ENCODE measurements at regions not wholly inside any gene's neighbourhood (a gene's known extent, or its start where the extent isn't known, plus 50 kb on each side); places are given as distances from the start of the nearest gene placed in this dataset.

GRCh38 chr11:129292092-129292491 lies 83.6 kb upstream of the BARX2 start:
- TF ChIP-seq CTCF (IDR thresholded peaks at IDR 0.05): no peak
- TF ChIP-seq POLR2AphosphoS5 (IDR thresholded peaks at IDR 0.05; ENCODE audit: low read depth, low read length): no peak
- no peak for TF ChIP-seq SIN3A (IDR thresholded peaks at IDR 0.05; ENCODE audit: borderline replicate concordance, insufficient read depth, low read depth, low read length)
- TF ChIP-seq REST (IDR thresholded peaks at IDR 0.05; ENCODE audit: insufficient read depth in 1 of 2, low read depth in 2 of 2, low read length in 1 of 2): no peak
- no peak for TF ChIP-seq TCF7L2 (IDR thresholded peaks at IDR 0.05; ENCODE audit: low read depth, low read length)
